GM19193 (cell line): ENCODE measurements at regions not wholly inside any gene's neighbourhood (a gene's known extent, or its start where the extent isn't known, plus 50 kb on each side); places are given as distances from the start of the nearest gene placed in this dataset.

ENCODE experiments used
- POLR2A ChIP-seq: IDR thresholded peaks from 4 replicates; pipeline ENCODE4 v1.6.1; 2011; ENCODE audit not compliant: insufficient read depth, insufficient read length; ENCODE audit errors: extremely low read depth

DNA sequence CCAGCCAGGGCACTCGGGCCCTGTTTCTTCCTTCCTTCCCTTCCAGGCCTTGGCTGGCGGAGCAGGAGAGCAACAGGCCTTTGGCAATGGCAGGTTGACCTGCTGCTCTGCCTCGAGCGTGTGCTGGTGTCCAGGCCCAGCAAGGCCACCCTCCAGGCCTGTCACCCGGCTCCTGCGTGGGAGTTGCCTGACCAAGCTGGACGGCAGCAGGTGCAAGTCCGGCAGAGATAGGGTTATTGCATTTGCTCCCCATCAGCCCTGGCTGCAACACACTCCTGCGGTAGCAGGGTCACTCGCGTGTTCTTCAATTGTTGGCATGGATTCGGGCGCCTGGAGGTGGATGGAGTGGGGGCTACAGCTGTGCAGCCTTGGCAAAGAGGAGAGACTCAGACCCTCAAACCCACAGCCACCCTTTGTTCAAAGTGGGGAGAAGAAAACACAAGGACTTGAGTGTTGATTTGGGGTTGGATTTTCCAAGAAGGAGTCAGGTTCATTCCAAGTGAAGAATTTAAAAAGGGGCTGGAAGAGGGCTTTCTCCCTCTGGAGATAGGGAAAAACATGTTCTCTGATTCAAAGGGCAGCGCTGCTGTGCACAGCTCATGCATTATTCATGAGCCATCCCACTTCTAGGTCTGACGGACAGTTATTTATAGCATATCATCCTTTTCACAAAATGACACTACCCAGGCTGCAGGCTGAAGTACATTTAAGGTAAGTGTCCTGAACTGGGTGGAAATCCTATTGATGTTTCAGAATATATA, 64.2 kb upstream of the PITRM1 start:
- no peak for TF ChIP-seq POLR2A

DNA sequence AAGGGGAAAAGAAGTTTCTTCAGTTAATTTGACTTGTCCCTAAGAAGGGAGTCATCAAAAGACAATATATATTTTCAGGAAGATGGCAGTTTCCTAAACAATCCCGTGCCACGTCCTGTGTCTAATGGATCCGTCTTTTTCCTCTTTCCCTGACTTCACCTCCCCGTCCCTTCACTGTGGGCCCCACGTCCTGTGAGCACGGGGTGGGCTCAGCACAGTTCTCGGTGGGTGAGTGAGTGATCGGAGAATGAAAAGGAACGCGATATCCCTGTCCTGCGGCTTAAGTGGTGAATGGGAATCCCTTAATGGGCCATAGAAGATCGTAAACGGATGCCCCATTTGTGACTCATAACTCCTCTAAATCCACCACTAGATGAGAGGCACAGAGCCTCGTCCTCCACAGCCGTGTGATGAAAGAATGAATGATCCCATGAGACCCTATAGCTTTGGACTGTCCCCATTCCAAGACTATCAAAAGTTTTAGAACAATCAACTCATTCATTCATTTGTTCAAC, 63.5 kb upstream of the PITRM1 start:
- no peak for TF ChIP-seq POLR2A

DNA sequence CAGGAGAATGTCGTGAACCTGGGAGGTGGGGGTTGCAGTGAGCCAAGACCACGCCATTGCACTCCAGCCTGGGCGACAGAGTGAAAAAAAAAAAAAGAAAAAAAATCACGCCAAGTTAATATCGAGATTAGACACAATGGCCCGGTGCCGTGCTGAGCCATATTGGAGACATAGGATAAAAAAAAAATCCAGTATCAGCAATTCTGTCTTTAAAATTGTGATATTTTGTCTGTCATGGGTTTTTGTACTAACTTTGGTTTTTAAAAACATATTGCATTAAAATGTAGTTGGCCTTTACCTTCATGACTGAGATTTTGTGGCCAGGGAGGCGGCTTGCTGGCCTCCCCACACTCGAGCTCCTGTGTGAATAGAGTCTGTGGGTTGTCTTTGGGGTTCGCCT, 62.8 kb upstream of the PITRM1 start:
- no peak for TF ChIP-seq POLR2A

DNA sequence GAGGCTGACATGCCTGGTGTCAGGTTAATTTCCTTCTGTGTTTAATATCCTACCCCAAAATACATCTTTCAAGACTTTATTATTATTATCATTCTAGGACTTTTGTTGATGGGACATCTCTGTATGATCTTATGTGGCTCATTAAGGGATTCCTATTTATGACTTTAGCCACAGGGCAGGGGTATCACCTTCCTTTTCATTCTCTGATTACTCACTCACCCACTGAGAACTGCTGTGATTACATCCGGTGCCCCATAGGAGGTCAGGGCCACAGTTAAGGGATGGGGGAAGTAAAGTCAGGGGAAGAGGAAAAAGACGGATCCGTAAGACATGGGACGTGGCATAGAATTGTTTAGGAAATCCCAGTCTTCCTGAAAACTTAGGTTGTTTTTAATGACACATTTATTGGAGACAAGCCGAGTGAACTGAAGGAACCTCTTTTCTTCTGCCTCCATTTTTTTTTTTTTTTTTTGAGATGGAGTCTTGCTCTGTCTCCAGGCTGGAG, 61.0 kb upstream of the PITRM1 start:
- no peak for TF ChIP-seq POLR2A

DNA sequence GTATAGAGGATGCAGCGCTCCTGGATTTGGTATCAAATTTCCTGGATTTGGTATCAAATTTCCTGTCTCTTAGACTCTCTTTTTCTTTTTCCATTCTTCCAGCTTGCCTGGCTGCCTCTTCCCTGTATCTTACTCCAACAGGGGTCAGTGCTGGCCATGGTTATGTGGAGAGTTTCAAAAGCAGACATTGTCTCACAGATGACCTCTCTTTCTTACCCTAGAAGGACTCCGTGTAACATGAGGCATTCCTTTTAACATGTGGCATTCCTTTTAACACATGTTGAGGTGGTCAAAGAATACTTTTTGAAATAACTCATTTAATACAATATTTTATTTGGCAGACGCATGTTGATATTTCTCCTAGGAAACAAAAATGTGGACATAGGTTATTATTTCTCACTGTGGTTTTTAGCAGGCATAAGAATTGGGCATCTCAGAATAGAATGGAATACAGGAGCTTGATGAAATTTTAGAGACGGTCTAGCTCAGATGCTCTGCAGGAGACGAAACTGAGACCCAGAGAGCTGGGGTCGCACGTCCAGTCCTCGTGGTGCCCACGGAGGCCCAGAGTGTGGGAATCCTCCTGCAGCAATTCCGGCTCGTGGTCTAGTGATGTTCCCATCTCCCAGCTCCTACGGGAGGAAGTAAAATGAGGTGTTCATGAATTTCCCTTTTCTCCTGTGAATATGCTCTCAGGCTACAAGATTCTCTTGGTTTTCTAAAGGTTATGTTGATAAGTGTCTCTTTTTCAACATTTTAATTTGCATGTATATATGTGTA, 59.6 kb upstream of the PITRM1 start:
- no peak for TF ChIP-seq POLR2A

DNA sequence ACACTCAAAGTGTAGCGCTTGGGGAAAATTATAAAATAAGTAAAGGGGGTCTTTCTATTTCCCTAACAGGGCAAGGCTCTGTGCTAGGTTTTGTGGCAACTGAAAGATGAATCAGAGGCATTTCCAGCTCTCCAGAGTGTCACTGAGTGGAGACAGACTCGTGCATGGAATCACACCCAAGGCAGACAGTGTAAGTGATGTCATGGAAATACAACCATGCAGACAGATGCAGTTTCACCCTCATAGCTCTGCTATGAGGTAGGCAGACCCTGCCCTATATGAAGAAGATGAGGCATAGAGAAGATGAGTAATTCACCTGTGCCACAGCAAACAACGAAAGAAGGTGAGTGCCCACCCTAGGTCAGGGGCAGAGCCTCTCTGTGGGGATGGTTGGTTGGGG, 57.2 kb upstream of the PITRM1 start:
- TF ChIP-seq POLR2A: no peak

DNA sequence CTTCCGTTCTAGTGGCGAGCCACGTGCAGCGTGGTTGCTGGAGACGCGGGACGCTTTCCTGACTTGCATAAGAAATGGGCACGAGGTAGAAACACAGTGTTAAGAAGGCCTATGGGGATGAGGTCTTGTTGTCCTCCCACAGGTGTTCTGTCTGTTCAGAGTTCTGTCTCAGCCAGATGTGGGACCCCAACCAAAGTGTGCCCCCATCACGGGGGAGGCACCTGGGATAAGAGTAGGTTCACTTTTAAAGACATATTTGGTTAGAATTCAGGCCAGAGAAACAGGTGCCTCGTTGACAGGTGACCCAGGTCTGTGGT, 56.0 kb upstream of the PITRM1 start:
- no peak for TF ChIP-seq POLR2A

DNA sequence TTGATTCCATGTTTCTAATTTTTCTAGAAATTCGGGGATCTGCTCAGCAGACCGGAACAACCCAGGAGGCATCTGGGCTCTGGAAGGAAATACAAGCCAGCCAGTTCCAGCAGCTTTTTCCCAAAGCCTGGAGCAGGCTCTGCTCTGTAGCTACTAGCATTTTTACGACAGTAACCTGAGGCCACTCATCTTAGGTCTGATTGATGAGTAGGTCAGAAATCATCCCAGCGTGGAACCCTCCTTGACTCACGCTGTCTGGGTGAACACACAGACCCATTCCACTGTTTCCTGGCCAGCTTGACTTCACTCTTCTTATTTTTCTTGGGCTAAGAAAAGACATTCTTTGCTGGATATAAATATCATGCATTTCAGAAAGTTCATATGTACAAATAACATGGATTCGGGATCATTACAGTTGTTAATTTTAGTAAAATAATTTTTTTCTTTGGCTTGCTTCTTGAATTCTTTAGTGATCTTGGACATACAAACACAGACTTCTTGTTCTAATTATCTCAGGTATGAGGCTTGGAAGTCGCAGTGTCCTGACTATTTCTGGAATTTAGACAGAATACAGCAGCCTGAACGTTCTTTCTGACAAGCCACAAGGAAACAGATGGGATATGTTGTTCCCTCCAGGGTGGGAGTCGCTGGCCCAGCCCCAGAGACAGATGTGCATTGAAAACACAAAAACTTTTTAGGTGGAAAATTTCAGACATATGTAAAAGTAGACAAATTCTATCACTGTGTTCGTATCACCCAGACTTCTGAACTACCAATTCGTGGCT, 54.6 kb upstream of the PITRM1 start:
- no peak for TF ChIP-seq POLR2A

DNA sequence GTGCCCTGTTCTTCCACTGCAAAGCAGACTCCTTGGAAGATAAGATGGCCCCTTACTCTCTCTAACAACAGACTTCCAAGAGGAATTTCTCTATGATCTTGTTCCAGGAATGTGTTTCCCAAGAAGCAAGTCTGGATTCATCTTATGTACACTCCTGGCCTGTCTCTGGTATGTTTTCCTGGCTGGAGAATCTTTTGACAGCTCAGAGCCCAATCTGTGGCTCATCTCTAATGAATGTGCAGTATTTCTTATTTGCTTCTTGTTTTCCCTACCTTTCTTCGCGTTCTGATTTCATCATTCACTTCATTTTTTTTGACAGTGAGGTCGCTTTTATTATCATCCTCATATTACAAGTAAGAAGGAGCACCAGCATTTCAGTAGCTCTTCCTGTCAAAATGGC, 53.0 kb upstream of the PITRM1 start:
- TF ChIP-seq POLR2A: no peak

DNA sequence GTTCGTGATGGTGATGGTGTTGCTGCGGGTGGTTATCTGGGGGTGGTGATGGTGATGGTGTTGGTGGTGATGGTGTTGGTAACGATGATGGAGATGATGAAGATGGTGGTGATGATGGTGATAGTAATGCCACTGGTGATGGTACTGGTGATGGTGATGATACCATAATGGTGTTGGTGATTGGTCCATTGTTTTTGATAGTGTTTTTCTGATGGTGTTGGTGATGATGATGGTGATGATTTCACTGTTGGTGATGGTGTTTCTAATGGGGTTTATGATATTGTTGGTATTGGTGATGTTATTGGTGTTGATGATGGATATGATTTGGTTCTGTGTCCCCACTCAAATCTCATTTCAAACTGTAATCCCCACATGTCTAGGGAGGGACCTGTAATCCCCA, 51.7 kb upstream of the PITRM1 start:
- no peak for TF ChIP-seq POLR2A

DNA sequence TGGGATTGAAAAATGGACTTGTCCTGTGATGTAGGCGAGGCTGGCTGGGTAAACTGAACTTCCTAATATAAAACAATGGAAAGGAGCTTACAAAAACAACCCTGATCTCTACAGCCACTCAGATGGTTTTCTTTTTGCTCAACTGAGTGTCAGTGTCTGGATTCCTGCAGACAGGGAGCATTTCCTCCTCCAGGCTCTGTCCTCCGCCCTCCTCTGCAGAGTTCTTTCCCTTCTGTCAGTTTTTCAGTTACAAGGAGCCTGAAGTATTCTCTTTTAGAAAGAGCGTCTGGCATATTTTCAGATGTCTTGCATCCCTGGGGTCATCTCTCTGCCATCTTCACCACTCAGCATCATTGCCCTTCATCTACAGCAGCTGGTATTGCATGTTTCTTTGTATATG, 50.0 kb upstream of the PITRM1 start:
- TF ChIP-seq POLR2A: no peak
